Transverse colon (tissue), 4 donors: ENCODE measurements at regions not wholly inside any gene's neighbourhood (a gene's known extent, or its start where the extent isn't known, plus 50 kb on each side); places are given as distances from the start of the nearest gene placed in this dataset.
A peak's percentile ranks its signal among the peaks of the same experiment; 100 is the strongest.

Source experiments
- DNase-seq: peaks from one replicate; pipeline ENCODE4 v3.0.0-alpha.2; 2019
- H3K27ac ChIP-seq, 4 donors: fragments of 200-600 bp; sonication (generic); 2 replicates each; pipeline ENCODE4 v1.5.1; 2016 to 2018; ENCODE audit warnings: inconsistent platforms in 4 of 4
- H3K27me3 ChIP-seq: fragments of 200-600 bp; sonication (generic); 2 replicates; pipeline ENCODE4 v1.5.1; 2017; ENCODE audit warnings: inconsistent platforms
- H3K36me3 ChIP-seq, 4 donors: fragments of 200-600 bp; sonication (generic); 2 replicates each; pipeline ENCODE4 v1.5.1; 2017 to 2019; ENCODE audit warnings: inconsistent platforms in 4 of 4
- H3K4me1 ChIP-seq, 4 donors: fragments of 200-600 bp; sonication (generic); 2 replicates each; pipeline ENCODE4 v1.5.1; 2017 to 2020; ENCODE audit warnings: inconsistent platforms in 4 of 4
- H3K4me3 ChIP-seq, 4 donors: fragments of 200-600 bp; sonication (generic); 1 replicate in 1 of 4; 2 replicates in 3 of 4; pipeline versions ENCODE4 v1.5.1 to v1.6.1; 2017 to 2019; ENCODE audit warnings: inconsistent platforms in 4 of 4
- H3K9me3 ChIP-seq, 2 donors: fragments of 200-600 bp; sonication (generic); 2 replicates each; pipeline ENCODE4 v1.5.1; 2017 to 2019; ENCODE audit warnings: inconsistent platforms in 2 of 2
- CTCF ChIP-seq, 5 experiments: fragments of 200-600 bp in 3 of 5; fragments of 450-650 bp in 2 of 5; sonication (generic) in 3 of 5; IDR thresholded peaks; 1 replicate in 2 of 5; 2 replicates in 3 of 5; pipeline ENCODE4 v1.5.1; 2016 to 2017; ENCODE audit warnings: antibody characterized with exemption in 5 of 5, inconsistent platforms in 3 of 5, mild to moderate bottlenecking in 2 of 5, moderate library complexity in 1 of 5
- EP300 ChIP-seq: sonication (generic); formaldehyde crosslinking; IDR thresholded peaks from one replicate; pipeline ENCODE4 v1.6.1; 2017; ENCODE audit warnings: antibody characterized with exemption, low read depth
- POLR2A ChIP-seq: fragments of 450-650 bp; IDR thresholded peaks from one replicate; pipeline ENCODE4 v1.6.1; 2016; ENCODE audit warnings: antibody characterized with exemption, mild to moderate bottlenecking, moderate library complexity
- POLR2AphosphoS5 ChIP-seq, 3 donors: sonication (generic); formaldehyde crosslinking; IDR thresholded peaks; one replicate each; pipeline ENCODE4 v1.6.1; 2016; ENCODE audit warnings: antibody characterized with exemption in 3 of 3
- WGBS, 2 donors: methylation state at CpG; one replicate each; pipeline ENCODE4 v1.1.5; 2018; ENCODE audit warnings: low coverage in 1 of 2; 5-methylcytosine and 5-hydroxymethylcytosine counted together
- in situ Hi-C, 4 donors: fragments of 200-750 bp; cut with MboI; loops; one replicate each; pipeline versions ENCODE4 v1.15.0 to v1.15.1; 2017; ENCODE audit warnings: low sequenced_read_pairs in 3 of 4, low pct_ligation_motif_present in 1 of 4, low pct_unique_long_range_greater_than_20kb in 1 of 4
- intact Hi-C: fragments of 100-400 bp; cut with DNase I; formaldehyde crosslinking; loops from one replicate; pipeline ENCODE4 v1.15.1; 2023; ENCODE audit warnings: low total_unique reads

GRCh38 chr14:103260629-103261124 is 73.4 kb upstream of the EIF5 start:
- Histone ChIP-seq H3K36me3 (no peaks in the 10 kb centered on the region), H3K27ac (peak overlapping the region; percentile 73 to 84 (median 80)), H3K4me1 (peaks cover 0 to 10% (median 2%) of the 10 kb centered on the region in 4 donors), H3K27me3 (no peaks in the 10 kb centered on the region), H3K4me3 (peak overlapping the region; percentile 12 to 61 (median 40)), H3K9me3 (no peaks in the 10 kb centered on the region)
- intact Hi-C loops (no loop called here), in situ Hi-C loops (no loop called here)
- 7 to 16% methylated on average over 7 to 9 of the region's 9 CpGs for WGBS, 2 donors
- TF ChIP-seq EP300 (no peak), POLR2A (no peak), POLR2AphosphoS5 (IDR thresholded peaks at IDR 0.05) (no peak), CTCF (IDR thresholded peaks at IDR 0.05) (no peak)
- peak; percentile 54 for DNase-seq

- Histone ChIP-seq H3K36me3 (no peaks in the 10 kb centered on the region), H3K4me3 (no peak overlapping the region), H3K27ac (no peak overlapping the region), H3K9me3 (no peaks in the 10 kb centered on the region), H3K27me3 (peaks cover 6% of the 10 kb centered on the region), H3K4me1 (no peaks in the 10 kb centered on the region)
- no peak for DNase-seq
- no peak for TF ChIP-seq POLR2A
- TF ChIP-seq EP300 = no peak
- TF ChIP-seq CTCF (IDR thresholded peaks at IDR 0.05) = no peak
- no peak for TF ChIP-seq POLR2AphosphoS5 (IDR thresholded peaks at IDR 0.05)
- WGBS, 2 donors = 82 to 83% methylated on average over 4 to 11 of the region's 11 CpGs
- intact Hi-C loops (no loop called here), in situ Hi-C loops (no loop called here)
These were observed 66.7 kb upstream of the EIF5 start for GRCh38 chr14:103267226-103267910.

GRCh38 chr14:103271189-103271588 is 62.8 kb upstream of the EIF5 start:
- no peak for DNase-seq
- Histone ChIP-seq H3K27ac (no peak overlapping the region), H3K27me3 (peaks cover 39% of the 10 kb centered on the region), H3K4me3 (no peak overlapping the region), H3K4me1 (peaks cover 4 to 12% (median 10%) of the 10 kb centered on the region in 4 donors), H3K36me3 (no peaks in the 10 kb centered on the region), H3K9me3 (no peaks in the 10 kb centered on the region)
- in situ Hi-C loops = no loop called here
- WGBS, 2 donors = 84 to 89% methylated on average over 3 to 7 of the region's 7 CpGs
- intact Hi-C loops = no loop called here
- TF ChIP-seq EP300 (no peak), POLR2A (no peak), POLR2AphosphoS5 (IDR thresholded peaks at IDR 0.05) (no peak), CTCF (IDR thresholded peaks at IDR 0.05) (no peak)

- in situ Hi-C loops (no loop called here), intact Hi-C loops (no loop called here)
- no peaks in the 10 kb centered on the region for H3K36me3 ChIP-seq
- peak overlapping the region in 3 of 4 donors; percentile 40 to 48 (median 41) for H3K4me3 ChIP-seq
- no peaks in the 10 kb centered on the region for H3K9me3 ChIP-seq
- peaks cover 4 to 12% (median 10%) of the 10 kb centered on the region in 4 donors for H3K4me1 ChIP-seq
- TF ChIP-seq CTCF (IDR thresholded peaks at IDR 0.05) (no peak), POLR2A (no peak)
- peak; percentile 55 for DNase-seq
- WGBS, 2 donors = 23% methylated on average over 42 of the region's 63 CpGs; no CpG with 5 or more reads in 1 of the 2 donors
- peaks cover 60% of the 10 kb centered on the region for H3K27me3 ChIP-seq
- H3K27ac ChIP-seq = peak overlapping the region in 2 of 4 donors; percentile 30 to 49
These were observed 60.8 kb upstream of the EIF5 start for GRCh38 chr14:103273145-103273744.
